ENCODE measurements at regions not wholly inside any gene's neighbourhood (a gene's known extent, or its start where the extent isn't known, plus 50 kb on each side); places are given as distances from the start of the nearest gene placed in this dataset.

- H3K27ac ChIP-seq (ENCODE audit: extremely low read length, insufficient read depth, low read length) = no peak overlapping the region
These were observed 80.8 kb downstream of the C21orf91 start for GRCh38 chr21:17738176-17738953.

More at GRCh38 chr21:17738176-17738953, 80.8 kb downstream of the C21orf91 start:
- DNase-seq (ENCODE audit: low spot score) (no peak), ATAC-seq (no peak), FAIRE-seq (no peak)
- ChIA-PET POLR2A (no interaction called here), CTCF (ENCODE audit: low intra/inter-chr PET ratio, low total read pairs) (no interaction called here)
- no peaks in the 10 kb centered on the region for H4K20me1 ChIP-seq (ENCODE audit: insufficient read depth, low read length)
- TF ChIP-seq ZNF615 (CRISPR knock-in tag; IDR thresholded peaks at IDR 0.05; ENCODE audit: borderline replicate concordance) = no peak
- no peak for TF ChIP-seq HMG20A (CRISPR knock-in tag; IDR thresholded peaks at IDR 0.05; ENCODE audit: borderline replicate concordance)
- no peak for TF ChIP-seq SNAPC5 (CRISPR knock-in tag; IDR thresholded peaks at IDR 0.05; ENCODE audit: borderline replicate concordance)
- TF ChIP-seq BCLAF1 (IDR thresholded peaks at IDR 0.05) = no peak
- TF ChIP-seq ZNF773 (CRISPR knock-in tag; IDR thresholded peaks at IDR 0.05; ENCODE audit: borderline replicate concordance) = no peak
- TF ChIP-seq DDIT3 (CRISPR knock-in tag; IDR thresholded peaks at IDR 0.05) = no peak
- H3K4me2 ChIP-seq (ENCODE audit: low read depth, low read length) = no peak overlapping the region
- no peaks in the 10 kb centered on the region for H3K4me1 ChIP-seq (ENCODE audit: insufficient read depth, low read length)
- no peaks in the 10 kb centered on the region for H3K36me3 ChIP-seq (replicated peaks in 1 of 2; ENCODE audit: control insufficient read depth in 1 of 2, insufficient read depth in 2 of 2, low read length in 2 of 2)
- BruUV-seq (replicated peaks) = no TSS peak
- no peaks in the 10 kb centered on the region for H3K79me2 ChIP-seq (ENCODE audit: insufficient read depth, low read length)
- in situ Hi-C loops (cut with HindIII; ENCODE audit: extremely low pct_ligation_motif_present, low pct_unique_long_range_greater_than_20kb) = no loop called here
- H3K9ac ChIP-seq (ENCODE audit: insufficient read depth, low read depth, low read length) = no peak overlapping the region
- intact Hi-C loops (cut with micrococcal nuclease; ENCODE audit: unreplicated experiment) = no loop called here
- no peaks in the 10 kb centered on the region for H3K9me3 ChIP-seq (ENCODE audit: low read length)
- no peak overlapping the region for H2AFZ ChIP-seq (ENCODE audit: low read length)
- H3K27me3 ChIP-seq (ENCODE audit: control insufficient read depth in 1 of 2, insufficient read depth in 2 of 2, low read length in 2 of 2) = peaks cover 0 to 8% of the 10 kb centered on the region in 2 experiments; a peak in 2 of 5 replicates
- H3K4me3 ChIP-seq (replicated peaks in 1 of 3; ENCODE audit: insufficient read depth in 1 of 3, low read depth in 2 of 3, low read length in 3 of 3) = no peak overlapping the region
- WGBS (ENCODE audit: low lambda C conversion rate) = 12% methylated on average over 11 of the region's 11 CpGs
